Activated CD8-positive, alpha-beta memory T cell treated with anti-CD3 and anti-CD28 coated beads for 24 hours (primary cell): ENCODE measurements at regions not wholly inside any gene's neighbourhood (a gene's known extent, or its start where the extent isn't known, plus 50 kb on each side); places are given as distances from the start of the nearest gene placed in this dataset.

Experiments
- DNase-seq: peaks from one replicate; pipeline ENCODE4 v3.0.0-alpha.2; 2020

- DNase-seq, result no peak
Measured at GRCh38 chr12:88801227-88802095, 221.2 kb upstream of the KITLG start.

- DNase-seq, result no peak
Measured at GRCh38 chr12:88793096-88793495, 212.8 kb upstream of the KITLG start.

GRCh38 chr12:88790231-88790630 is 210.0 kb upstream of the KITLG start:
- no peak for DNase-seq

GRCh38 chr12:88784166-88784565 is 203.9 kb upstream of the KITLG start:
- no peak for DNase-seq

- no peak for DNase-seq
Measured at GRCh38 chr12:88782351-88782750, 202.1 kb upstream of the KITLG start.

- DNase-seq, result no peak
Measured at GRCh38 chr12:88781909-88782308, 201.6 kb upstream of the KITLG start.

GRCh38 chr12:88778064-88778463 is 197.8 kb upstream of the KITLG start:
- no peak for DNase-seq

- DNase-seq, result no peak
Measured at GRCh38 chr12:88775742-88776151, 195.5 kb upstream of the KITLG start.

GRCh38 chr12:88767699-88768098 is 187.4 kb upstream of the KITLG start:
- no peak for DNase-seq

- no peak for DNase-seq
Measured at GRCh38 chr12:88764781-88765480, 184.7 kb upstream of the KITLG start.

- no peak for DNase-seq
Measured at GRCh38 chr12:88763536-88764100, 183.3 kb upstream of the KITLG start.

GRCh38 chr12:88758176-88758575 is 177.9 kb upstream of the KITLG start:
- DNase-seq, result no peak

- no peak for DNase-seq
Measured at GRCh38 chr12:88756917-88757316, 176.6 kb upstream of the KITLG start.

GRCh38 chr12:88756153-88756552 is 175.9 kb upstream of the KITLG start:
- DNase-seq, result no peak

- DNase-seq, result no peak
Measured at GRCh38 chr12:88753707-88754106, 173.4 kb upstream of the KITLG start.

GRCh38 chr12:88753066-88753465 is 172.8 kb upstream of the KITLG start:
- no peak for DNase-seq

- no peak for DNase-seq
Measured at GRCh38 chr12:88752183-88752582, 171.9 kb upstream of the KITLG start.

- DNase-seq, result no peak
Measured at GRCh38 chr12:88750867-88751543, 170.7 kb upstream of the KITLG start.

- DNase-seq, result no peak
Measured at GRCh38 chr12:88746386-88746785, 166.1 kb upstream of the KITLG start.

- no peak for DNase-seq
Measured at GRCh38 chr12:88743946-88744685, 163.8 kb upstream of the KITLG start.

GRCh38 chr12:88737838-88738472 is 157.7 kb upstream of the KITLG start:
- no peak for DNase-seq

- DNase-seq, result no peak
Measured at GRCh38 chr12:88736031-88736430, 155.8 kb upstream of the KITLG start.
